IPS-15b (cell line): ENCODE measurements at regions not wholly inside any gene's neighbourhood (a gene's known extent, or its start where the extent isn't known, plus 50 kb on each side); places are given as distances from the start of the nearest gene placed in this dataset.

ENCODE experiments used
- H3K27me3 ChIP-seq: one replicate; pipeline ENCODE4 v1.6.1; 2013; ENCODE audit warnings: low read length; ENCODE audit not compliant: control insufficient read depth, insufficient read depth
- H3K36me3 ChIP-seq: one replicate; pipeline ENCODE4 v1.6.1; 2013; ENCODE audit warnings: low read length; ENCODE audit not compliant: control insufficient read depth, insufficient read depth
- H3K4me1 ChIP-seq: one replicate; pipeline ENCODE4 v1.6.1; 2013; ENCODE audit warnings: mild to moderate bottlenecking, low read length; ENCODE audit not compliant: control insufficient read depth, insufficient read depth
- H3K4me3 ChIP-seq: one replicate; pipeline ENCODE4 v1.5.1; 2013; ENCODE audit warnings: low read depth, low read length
- H3K9ac ChIP-seq: one replicate; pipeline ENCODE4 v1.6.1; 2013; ENCODE audit warnings: low read depth, mild to moderate bottlenecking, low read length
- H3K9me3 ChIP-seq: one replicate; pipeline ENCODE4 v1.6.1; 2013; ENCODE audit warnings: mild to moderate bottlenecking, low read length; ENCODE audit not compliant: control insufficient read depth, insufficient read depth

- no peaks in the 10 kb centered on the region for H3K27me3 ChIP-seq
- H3K4me1 ChIP-seq = no peaks in the 10 kb centered on the region
- no peaks in the 10 kb centered on the region for H3K36me3 ChIP-seq
- no peaks in the 10 kb centered on the region for H3K9me3 ChIP-seq
- no peak overlapping the region for H3K9ac ChIP-seq
- no peak overlapping the region for H3K4me3 ChIP-seq
These were observed 374.7 kb upstream of the DYNLRB2 start for GRCh38 chr16:80166082-80166481.

GRCh38 chr16:80164966-80165550 is 375.7 kb upstream of the DYNLRB2 start:
- Histone ChIP-seq H3K36me3 (no peaks in the 10 kb centered on the region), H3K4me1 (no peaks in the 10 kb centered on the region), H3K9me3 (no peaks in the 10 kb centered on the region), H3K4me3 (no peak overlapping the region), H3K27me3 (no peaks in the 10 kb centered on the region), H3K9ac (no peak overlapping the region)

- H3K4me3 ChIP-seq = no peak overlapping the region
- no peaks in the 10 kb centered on the region for H3K27me3 ChIP-seq
- no peaks in the 10 kb centered on the region for H3K36me3 ChIP-seq
- H3K9ac ChIP-seq = no peak overlapping the region
- H3K9me3 ChIP-seq = no peaks in the 10 kb centered on the region
- H3K4me1 ChIP-seq = no peaks in the 10 kb centered on the region
These were observed 377.5 kb upstream of the DYNLRB2 start for GRCh38 chr16:80163339-80163738.

- H3K36me3 ChIP-seq = no peaks in the 10 kb centered on the region
- H3K4me3 ChIP-seq = no peak overlapping the region
- no peak overlapping the region for H3K9ac ChIP-seq
- no peaks in the 10 kb centered on the region for H3K27me3 ChIP-seq
- H3K4me1 ChIP-seq = no peaks in the 10 kb centered on the region
- H3K9me3 ChIP-seq = no peaks in the 10 kb centered on the region
These were observed 378.7 kb upstream of the DYNLRB2 start for GRCh38 chr16:80161799-80162739.

- Histone ChIP-seq H3K27me3 (no peaks in the 10 kb centered on the region), H3K9ac (no peak overlapping the region), H3K9me3 (no peaks in the 10 kb centered on the region), H3K36me3 (no peaks in the 10 kb centered on the region), H3K4me3 (no peak overlapping the region), H3K4me1 (no peaks in the 10 kb centered on the region)
These were observed 382.0 kb upstream of the DYNLRB2 start for GRCh38 chr16:80158766-80159165.

GRCh38 chr16:80151722-80152111 is 389.1 kb upstream of the DYNLRB2 start:
- Histone ChIP-seq H3K4me1 (no peaks in the 10 kb centered on the region), H3K9ac (no peak overlapping the region), H3K9me3 (no peaks in the 10 kb centered on the region), H3K27me3 (no peaks in the 10 kb centered on the region), H3K4me3 (no peak overlapping the region), H3K36me3 (no peaks in the 10 kb centered on the region)

- Histone ChIP-seq H3K36me3 (no peaks in the 10 kb centered on the region), H3K9me3 (no peaks in the 10 kb centered on the region), H3K27me3 (no peaks in the 10 kb centered on the region), H3K4me3 (no peak overlapping the region), H3K9ac (no peak overlapping the region), H3K4me1 (no peaks in the 10 kb centered on the region)
These were observed 389.6 kb upstream of the DYNLRB2 start for GRCh38 chr16:80150978-80151721.

GRCh38 chr16:80148826-80149225 is 392.0 kb upstream of the DYNLRB2 start:
- Histone ChIP-seq H3K9me3 (no peaks in the 10 kb centered on the region), H3K9ac (no peak overlapping the region), H3K4me3 (no peak overlapping the region), H3K27me3 (no peaks in the 10 kb centered on the region), H3K36me3 (no peaks in the 10 kb centered on the region), H3K4me1 (no peaks in the 10 kb centered on the region)

- no peak overlapping the region for H3K9ac ChIP-seq
- no peaks in the 10 kb centered on the region for H3K27me3 ChIP-seq
- H3K4me1 ChIP-seq = no peaks in the 10 kb centered on the region
- no peak overlapping the region for H3K4me3 ChIP-seq
- no peaks in the 10 kb centered on the region for H3K36me3 ChIP-seq
- H3K9me3 ChIP-seq = no peaks in the 10 kb centered on the region
These were observed 393.7 kb upstream of the DYNLRB2 start for GRCh38 chr16:80147026-80147655.

- Histone ChIP-seq H3K9me3 (no peaks in the 10 kb centered on the region), H3K36me3 (no peaks in the 10 kb centered on the region), H3K9ac (no peak overlapping the region), H3K4me3 (no peak overlapping the region), H3K27me3 (no peaks in the 10 kb centered on the region), H3K4me1 (no peaks in the 10 kb centered on the region)
These were observed 396.6 kb upstream of the DYNLRB2 start for GRCh38 chr16:80144191-80144590.

GRCh38 chr16:80142940-80143339 is 397.9 kb upstream of the DYNLRB2 start:
- Histone ChIP-seq H3K4me1 (no peaks in the 10 kb centered on the region), H3K27me3 (no peaks in the 10 kb centered on the region), H3K9ac (no peak overlapping the region), H3K36me3 (no peaks in the 10 kb centered on the region), H3K4me3 (no peak overlapping the region), H3K9me3 (no peaks in the 10 kb centered on the region)
